HG02943 (cell line): ENCODE measurements at regions not wholly inside any gene's neighbourhood (a gene's known extent, or its start where the extent isn't known, plus 50 kb on each side); places are given as distances from the start of the nearest gene placed in this dataset.
"Not testable (repeated sequence)": the region's sequence is repeated elsewhere in the genome, so short reads cannot be mapped to it uniquely, and the experiment has no call there.

Source experiments
- ATAC-seq: cut with Tn5 transposase; IDR thresholded peaks from one replicate; pipeline ENCODE4 v1.9.1; 2021; ENCODE audit warnings: mild to moderate bottlenecking, low read depth, moderate library complexity; ENCODE audit not compliant: unreplicated experiment

DNA sequence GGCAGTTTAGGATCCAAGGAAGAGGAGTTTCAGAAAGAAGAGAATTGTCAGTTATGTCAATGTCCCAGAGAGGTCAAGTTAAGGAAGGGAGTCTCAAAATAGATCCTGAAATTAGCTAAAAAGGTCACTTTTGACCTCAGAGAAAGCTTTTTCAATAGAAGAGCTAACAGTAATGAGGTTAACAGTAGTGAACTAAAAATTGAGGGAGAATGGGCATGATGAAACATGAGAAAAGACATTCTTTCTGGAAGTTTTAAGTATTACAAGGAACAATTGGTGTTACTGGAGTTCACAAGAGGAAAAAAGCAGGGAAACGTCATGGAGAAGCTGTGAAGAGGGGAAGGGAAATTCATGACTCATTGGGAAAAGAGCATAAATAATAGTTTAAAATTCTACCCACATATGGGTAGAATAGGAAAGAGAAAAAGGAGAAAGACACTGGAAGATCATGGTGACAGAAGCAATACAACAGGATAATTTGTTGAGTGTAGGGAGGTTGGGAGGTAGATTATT is 381.2 kb upstream of the FAR2 start:
- no peak for ATAC-seq

DNA sequence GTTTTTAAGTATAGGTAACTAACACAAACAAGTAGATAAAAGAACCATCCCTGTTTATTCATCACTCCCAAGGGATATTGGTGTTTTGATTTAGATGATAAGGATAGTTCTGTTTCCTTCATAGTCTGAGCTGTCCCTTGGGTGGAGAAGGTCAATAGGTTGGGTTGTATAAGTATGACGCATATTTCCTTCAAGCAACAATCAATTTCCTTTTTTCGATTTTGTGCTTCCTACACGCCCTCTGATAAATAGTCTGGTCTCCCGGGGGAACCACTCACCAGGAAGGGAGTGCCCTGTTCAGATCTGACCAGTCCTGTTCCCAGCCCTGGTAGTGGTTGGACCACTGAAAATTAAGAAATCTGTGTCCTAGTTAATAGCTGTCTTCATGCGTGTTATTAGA is 378.8 kb upstream of the FAR2 start:
- no peak for ATAC-seq

DNA sequence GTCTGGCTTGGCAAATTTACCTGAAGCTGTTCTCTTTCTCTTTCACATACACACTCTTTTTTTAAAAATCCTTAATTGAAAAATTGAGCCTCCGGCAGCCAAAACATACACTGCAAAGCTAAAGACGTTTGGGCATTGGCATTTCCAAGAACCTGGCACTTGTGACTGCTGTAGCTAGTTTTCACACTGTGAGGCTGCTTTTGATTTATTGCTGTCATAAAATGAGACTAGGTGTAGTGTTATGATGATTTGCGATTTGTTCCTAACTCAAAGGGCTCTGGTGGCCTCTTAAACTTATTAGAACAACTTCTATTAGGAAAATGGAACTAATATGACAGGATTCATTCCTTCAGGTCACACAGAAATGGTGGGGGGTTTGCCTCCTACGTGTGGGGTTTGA is 377.1 kb upstream of the FAR2 start:
- ATAC-seq, result no peak

DNA sequence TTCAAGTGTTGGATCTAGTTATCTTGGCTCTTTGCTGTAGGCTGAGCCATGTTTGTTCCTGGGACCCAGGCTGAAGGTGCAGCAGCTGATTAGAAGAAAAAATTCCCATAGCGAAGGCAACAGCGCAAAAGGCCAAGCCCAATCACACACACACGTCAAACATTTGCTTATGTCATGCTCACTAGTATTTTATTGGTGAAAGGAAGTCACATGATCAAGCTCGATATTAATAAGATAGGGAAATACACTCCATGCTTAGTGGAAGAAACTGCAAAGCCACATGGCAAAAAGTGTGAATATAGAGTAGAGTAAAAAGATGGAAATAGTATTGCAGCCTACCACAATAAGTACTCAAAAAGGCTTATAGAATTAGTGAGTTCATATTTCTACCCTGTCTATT is 373.5 kb upstream of the FAR2 start:
- ATAC-seq, result no peak

DNA sequence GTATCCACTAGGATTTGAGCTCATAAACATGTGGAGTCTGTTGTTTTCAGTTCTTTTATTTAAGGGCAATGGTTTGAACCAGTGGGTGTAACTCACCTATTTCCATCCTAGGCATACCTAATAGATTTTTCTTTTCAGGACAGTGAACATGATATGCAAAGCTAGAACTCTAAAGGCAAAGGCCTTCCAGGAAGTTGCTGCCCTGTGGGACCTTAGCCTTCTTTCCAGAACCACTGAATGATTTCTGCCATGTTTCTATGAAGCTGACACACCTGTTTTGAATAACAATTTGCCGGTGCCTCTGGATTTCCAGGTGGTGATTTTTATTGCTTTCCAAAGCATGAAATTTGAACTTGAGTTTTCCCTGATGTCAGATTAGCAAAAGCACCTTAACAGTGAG is 372.9 kb upstream of the FAR2 start:
- ATAC-seq, result no peak

DNA sequence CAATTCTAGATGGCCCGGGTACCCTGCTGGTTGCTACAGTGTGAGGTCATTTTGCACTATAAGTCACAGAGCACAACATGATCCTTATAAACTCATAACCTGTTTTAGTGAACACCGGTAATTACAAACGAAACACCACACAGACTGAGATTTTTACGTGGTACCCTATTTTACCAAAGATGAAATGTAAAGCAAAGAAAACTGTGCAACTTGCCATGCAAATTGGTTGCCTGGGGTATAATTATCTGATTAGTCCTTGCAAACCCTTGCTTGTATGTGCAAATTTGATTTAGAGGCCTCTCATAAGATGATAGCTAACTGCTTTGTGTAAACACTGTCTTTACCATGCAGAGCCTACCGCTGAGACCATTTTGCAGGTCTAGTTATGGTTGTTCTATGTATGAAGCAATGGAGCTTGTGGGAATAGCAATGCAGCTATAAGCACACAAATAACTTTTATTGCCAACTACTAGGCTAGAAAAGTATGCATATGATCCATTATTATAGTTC is 372.1 kb upstream of the FAR2 start:
- ATAC-seq, result no peak

DNA sequence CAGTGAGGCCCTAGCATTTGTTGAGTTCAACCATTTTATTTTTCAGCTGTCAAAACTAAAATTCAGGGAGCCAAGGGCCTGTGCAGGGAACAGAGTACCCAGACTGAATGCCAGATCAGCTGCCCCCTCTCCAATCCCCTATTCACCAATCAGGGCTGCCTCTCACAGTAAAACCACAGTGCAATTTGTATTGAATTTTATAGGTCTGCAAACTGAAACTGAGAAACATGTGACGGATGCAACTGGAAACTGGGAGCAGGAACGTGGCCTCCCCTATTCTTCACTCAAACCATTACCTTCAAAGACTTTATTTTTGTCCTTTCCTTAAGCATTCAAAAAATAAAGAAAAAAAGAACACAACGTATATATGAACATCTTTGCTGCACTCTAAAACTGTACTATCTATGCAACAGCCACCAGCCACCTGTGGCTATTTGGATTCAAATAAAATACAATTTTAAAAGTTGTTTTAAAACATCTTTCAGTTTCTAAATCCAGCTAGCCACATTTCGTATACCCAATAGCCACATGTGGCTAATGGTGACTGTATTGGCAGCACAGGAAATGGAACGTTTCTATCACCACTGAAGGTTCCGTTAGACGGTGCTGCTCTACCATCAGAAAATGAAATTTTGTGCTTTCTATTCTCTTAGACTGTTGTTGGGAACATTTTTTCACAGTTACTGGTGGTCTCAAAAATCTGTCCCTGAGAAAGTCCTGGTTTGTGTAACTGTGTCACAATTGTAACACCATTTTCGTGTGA is 371.3 kb upstream of the FAR2 start:
- no peak for ATAC-seq

DNA sequence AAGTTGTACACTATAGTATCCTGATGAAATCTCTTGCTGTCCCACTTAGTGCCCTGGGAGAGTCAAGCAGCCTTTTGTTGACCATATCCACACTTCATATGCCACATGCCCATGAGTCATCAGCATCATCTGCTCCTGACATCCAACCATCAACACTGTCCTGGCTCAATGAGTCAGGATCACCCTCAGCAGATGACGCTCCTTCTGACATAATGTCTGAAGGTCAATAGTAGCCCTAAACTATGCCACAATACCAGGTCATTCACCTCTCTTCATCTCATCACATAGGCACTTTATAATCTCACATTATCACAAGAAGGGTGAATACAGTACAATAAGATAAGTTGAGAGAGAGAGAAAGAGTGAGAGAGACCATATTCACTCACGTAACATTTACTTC is 369.0 kb upstream of the FAR2 start:
- ATAC-seq, result no peak

DNA sequence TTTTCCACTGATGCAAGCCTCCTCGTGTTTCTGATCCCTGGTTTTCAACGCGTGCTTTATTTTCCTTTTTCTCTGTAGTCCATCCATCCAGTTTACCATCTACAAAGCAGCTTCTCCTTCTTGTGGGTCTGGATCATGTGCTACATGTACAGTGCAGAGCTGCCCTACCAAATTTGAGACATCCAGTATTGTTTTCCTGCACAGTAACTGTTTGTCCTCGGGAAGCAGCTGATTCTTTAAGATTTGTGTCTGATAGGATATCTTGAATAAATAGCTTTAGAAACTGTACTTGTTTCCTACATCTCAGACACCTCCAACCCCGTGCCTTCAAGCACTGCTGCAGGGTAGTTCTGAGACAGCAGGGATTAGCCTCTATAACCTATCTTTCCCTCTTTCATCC is 368.1 kb upstream of the FAR2 start:
- no peak for ATAC-seq

DNA sequence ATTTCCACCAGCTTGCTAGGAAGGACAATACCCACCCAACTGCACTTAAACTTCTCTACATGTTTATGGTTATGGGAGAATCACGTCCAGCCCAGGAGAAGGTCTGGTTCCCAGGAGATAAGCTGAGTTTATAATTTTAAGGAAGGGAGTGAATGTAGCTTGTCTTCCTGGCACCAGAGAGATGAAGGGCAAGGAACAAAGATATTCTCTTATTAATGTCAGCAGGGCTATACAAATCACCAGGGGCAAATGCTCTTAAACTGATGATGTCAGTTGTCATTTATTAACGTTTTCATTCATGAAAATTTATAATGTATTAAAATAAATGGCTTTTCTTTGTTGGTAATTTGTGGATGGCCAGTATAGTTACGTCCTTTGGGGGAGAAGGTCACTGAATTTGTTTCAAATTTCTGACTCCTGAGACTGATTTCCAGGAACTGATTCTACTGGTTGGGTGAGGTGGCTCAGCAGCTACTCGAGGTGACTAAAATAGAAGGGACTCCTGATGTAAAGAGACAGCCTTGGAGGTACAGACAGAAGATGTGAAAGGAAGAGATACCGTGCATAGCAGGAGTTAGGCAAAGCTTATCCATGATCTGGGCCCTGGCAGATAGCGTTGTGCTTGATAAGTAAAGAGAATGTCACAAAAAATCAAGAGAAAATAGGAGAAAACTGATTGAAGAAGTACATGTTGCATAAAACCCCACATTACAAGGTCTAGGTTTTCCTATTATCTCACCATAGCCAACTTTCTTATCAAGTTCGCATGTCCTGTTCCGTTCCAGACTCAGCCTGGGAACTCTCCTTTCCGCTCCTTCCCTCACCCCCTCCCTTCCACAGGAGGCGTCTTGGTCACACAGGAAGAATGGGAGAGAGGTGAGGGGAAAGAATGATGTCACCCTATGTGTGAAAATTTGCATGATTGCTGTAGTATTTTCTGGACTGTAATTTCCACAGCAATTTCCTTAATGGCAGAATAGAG is 367.1 kb upstream of the FAR2 start:
- no peak for ATAC-seq

DNA sequence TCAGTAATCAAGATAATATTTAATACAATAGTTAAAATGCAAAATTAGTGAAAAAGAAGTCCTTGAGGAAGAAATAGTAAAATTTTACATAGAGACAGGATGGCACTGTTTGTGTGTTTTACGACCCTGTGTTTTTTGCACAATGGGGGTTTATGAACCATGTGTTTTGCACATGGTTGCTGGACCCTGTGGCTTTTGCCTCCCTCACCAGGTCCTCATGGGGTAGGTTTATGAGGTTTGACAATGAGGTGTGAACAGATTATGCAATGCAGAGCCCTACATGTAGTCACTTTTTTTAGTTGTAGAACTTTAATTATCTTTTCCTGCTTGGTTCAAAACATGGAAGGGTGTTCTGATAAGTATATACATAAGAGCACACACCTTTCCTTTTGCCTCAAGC is 366.3 kb upstream of the FAR2 start:
- no peak for ATAC-seq

DNA sequence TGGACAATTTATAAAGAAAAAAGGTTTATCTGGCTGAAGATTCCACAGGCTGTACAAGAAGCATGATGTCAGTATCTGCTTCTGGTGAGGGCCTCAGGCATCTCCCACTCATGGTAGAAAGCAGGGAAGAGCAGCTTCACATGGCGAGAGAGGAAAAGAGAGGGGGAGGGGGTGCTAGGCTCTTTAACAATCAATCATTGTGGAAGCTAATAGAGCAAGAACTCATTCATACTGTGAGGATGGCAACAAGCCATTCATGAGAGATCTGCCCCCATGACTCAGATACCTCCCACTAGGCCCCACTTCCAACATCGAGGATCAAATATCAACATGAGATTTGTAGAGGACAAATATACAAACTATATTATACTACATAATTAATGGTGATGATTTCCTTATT is 361.9 kb upstream of the FAR2 start:
- ATAC-seq, result no peak

DNA sequence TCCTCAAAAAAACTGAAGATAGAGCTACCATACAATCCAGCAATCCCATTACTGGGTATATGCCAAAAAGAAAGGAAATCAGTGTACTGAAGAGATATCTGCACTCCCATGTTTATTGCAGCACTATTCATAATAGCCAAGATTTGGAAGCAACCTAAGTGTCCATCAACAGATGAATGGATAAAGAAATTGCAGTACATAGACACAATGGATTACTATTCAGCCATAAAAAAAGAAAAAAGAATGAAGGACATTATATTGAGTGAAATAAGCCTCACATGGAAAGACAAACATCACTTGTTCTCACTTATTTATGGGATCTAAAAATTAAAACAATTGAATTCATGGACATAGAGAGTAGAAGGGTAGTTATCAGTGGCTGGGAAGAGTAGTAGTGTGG is 360.8 kb upstream of the FAR2 start:
- ATAC-seq, result not testable (repeated sequence)

DNA sequence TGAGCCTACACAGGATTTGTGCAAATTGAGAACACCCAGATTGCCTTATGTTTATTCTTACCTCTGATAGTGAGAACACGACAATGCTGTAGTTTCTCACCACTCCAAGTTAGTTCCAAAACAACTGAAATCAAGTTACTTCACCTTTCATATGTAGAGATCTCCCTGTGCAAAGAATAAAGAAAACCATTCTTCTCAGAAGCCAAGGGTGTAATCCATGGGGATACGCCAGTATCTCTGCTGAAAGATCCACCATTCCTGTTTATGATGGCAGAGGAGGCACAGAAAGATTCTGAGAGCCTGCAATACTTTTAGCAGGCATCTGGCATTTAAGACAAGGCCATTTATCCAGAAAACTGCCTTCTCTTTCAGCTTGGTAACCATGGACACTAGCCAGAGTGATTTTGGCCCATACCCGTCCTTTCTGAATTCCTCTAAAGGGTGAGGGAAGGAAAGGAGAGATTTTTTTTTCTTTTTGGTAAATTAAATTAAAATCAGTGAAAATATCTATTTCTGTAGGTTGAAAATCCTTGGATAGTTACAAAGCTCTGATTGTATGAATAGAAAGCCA is 355.4 kb upstream of the FAR2 start:
- no peak for ATAC-seq

DNA sequence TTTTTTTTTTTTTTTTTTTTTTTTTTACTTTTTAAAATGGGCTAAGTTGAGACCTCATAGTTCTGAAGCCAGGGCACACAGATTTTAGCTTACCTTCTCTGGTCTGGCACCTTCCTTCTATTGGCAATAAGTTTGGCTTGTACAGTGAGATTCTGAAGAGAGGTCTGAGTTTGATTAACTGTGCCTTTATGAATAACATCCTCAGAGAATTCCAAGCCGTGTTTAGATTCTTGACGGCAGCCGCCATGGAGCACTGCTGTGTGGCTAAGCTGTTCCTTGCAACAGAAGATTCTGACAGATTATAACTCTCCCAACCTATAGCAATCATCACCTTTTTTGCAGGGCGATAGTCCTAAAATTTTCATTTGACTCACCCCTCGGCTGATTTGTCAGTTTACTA is 354.9 kb upstream of the FAR2 start:
- no peak for ATAC-seq

DNA sequence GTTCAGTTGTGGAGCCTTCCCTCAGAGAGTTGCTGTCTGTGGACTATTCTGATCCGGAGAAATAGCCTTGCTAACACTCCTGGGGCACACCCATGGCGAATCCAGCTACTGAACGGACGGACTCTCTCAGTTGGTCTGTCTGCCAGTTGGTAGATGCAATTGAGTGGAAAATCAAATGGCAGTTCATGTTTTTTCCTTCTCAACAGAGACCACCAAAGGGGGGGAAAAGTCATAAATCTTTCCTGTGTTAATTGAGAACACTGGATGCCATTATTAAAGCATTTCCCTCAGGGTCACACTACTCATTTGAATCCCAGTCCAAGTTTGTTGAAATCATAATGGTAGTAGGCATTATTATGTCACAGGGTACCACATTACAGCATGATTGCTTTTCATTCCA is 354.3 kb upstream of the FAR2 start:
- no peak for ATAC-seq

DNA sequence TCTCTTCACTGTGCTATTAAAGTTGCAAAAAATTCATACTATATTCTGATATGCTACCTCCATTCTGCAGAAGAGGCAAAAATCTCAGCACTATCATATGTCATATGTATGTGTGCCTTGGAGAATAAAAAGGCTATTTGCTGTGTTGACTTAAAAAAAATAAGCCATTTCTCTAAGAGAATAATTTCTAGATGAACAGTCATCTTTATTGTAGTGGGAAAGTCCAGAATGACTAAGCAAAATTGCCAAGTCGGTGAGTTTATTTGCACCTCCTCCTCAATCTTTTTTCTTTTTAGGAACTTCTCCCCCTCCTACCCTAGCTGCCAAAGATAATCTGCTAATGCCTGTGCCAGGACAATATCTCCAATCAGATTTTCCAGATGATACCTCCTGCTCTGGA is 353.8 kb upstream of the FAR2 start:
- no peak for ATAC-seq

DNA sequence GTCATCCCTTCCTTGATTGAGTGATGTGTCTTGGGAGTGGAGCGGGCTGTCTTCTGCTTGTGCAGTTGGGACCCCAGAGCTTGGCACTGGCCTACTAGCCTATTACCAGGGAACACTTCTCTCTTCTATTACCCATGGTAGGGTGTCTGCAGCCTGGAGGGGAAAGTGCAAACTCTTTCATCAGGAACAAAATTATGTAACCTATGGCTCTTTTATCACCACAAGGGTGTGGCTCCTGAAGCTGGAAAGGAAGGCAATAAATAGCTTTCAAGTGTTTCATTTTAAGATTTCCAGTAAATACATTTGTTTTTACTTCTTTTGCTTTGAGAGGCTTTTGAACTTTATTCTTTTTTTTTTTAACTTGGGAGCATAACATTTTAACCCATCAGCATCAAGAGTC is 349.7 kb upstream of the FAR2 start:
- ATAC-seq, result no peak

DNA sequence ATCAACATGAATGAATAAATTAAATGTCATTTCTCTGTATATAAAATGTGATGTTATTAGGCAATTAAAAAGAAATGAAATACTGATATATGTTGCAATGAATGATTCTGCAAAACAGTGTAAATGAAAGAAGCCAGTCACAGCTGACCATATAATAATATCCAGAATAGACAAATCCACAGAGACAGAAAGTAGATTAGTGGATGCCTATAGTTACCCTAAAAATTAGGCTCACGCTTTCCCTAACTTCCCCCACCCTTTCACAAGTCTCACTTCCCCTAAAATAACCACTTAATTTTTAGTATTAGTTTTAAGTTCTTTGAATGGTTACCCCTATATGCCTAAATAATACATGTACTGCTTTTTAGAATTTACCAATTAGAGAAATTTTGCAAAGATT is 348.9 kb upstream of the FAR2 start:
- ATAC-seq, result no peak

DNA sequence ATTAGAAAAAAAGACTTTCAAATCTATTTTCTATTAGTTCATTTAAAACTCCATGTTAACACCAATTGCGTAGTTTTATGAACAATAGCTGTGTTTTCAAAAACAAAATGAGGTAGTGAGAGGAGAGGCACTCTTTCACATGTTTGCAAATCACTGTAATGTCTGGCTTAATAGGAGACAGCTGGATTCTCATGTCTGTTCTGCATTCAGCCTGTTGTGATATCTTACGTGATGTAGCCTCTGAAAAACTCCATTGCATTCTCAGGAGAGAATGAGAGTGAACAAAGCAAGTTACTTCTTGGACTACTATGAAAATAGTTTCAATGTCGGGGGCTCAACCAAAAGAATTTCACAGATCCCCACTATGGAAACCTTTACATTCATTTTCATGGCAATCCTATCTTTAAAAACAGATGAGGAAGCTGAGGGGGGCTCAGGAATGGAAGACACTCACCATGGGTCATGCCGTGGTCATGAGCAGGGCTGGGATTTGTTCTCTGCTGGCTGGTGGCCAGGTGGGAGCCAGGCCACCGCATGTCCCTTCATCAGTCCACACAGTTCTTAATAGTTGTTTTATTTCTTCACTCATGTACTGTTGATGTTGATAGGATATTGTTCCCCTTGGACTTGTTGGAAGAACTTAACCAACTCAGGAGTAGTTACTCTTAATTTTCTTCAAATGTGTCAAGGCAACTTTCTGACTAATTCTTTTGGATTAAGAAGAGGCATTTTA is 346.2 kb upstream of the FAR2 start:
- ATAC-seq, result no peak
